TTC549 (cell line): ENCODE measurements at regions not wholly inside any gene's neighbourhood (a gene's known extent, or its start where the extent isn't known, plus 50 kb on each side); places are given as distances from the start of the nearest gene placed in this dataset.
"Not testable (repeated sequence)": the region's sequence is repeated elsewhere in the genome, so short reads cannot be mapped to it uniquely, and the experiment has no call there.

Experiments
- FAIRE-seq: peaks from 2 replicates; lab custom pipeline; 2012; peaks lifted over from hg19 to GRCh38; lab: Jason Lieb, UNC

- FAIRE-seq, result no peak
These were observed 123.4 kb upstream of the PDE1A start for GRCh38 chr2:182550234-182550633.

- not testable (repeated sequence) for FAIRE-seq
These were observed 125.4 kb upstream of the PDE1A start for GRCh38 chr2:182552232-182552631.

- FAIRE-seq, result not testable (repeated sequence)
These were observed 125.9 kb upstream of the PDE1A start for GRCh38 chr2:182552785-182553184.

- FAIRE-seq, result no peak
These were observed 126.6 kb upstream of the PDE1A start for GRCh38 chr2:182553483-182553882.

GRCh38 chr2:182554950-182555349, 128.1 kb upstream of the PDE1A start:
- no peak for FAIRE-seq

GRCh38 chr2:182558564-182558963, 131.7 kb upstream of the PDE1A start:
- no peak for FAIRE-seq

GRCh38 chr2:182559623-182560022, 132.8 kb upstream of the PDE1A start:
- no peak for FAIRE-seq

- no peak for FAIRE-seq
These were observed 139.2 kb upstream of the PDE1A start for GRCh38 chr2:182565911-182566567.

GRCh38 chr2:182573553-182573952, 142.5 kb upstream of the DNAJC10 start:
- peak; percentile 84 for FAIRE-seq

GRCh38 chr2:182577816-182578215, 138.2 kb upstream of the DNAJC10 start:
- FAIRE-seq, result no peak

GRCh38 chr2:182581196-182581935, 134.7 kb upstream of the DNAJC10 start:
- FAIRE-seq, result no peak

- FAIRE-seq, result no peak
These were observed 131.6 kb upstream of the DNAJC10 start for GRCh38 chr2:182584462-182584861.

- no peak for FAIRE-seq
These were observed 131.1 kb upstream of the DNAJC10 start for GRCh38 chr2:182585001-182585400.

- no peak for FAIRE-seq
These were observed 130.6 kb upstream of the DNAJC10 start for GRCh38 chr2:182585430-182585829.

GRCh38 chr2:182586426-182586825, 129.6 kb upstream of the DNAJC10 start:
- FAIRE-seq, result no peak

- no peak for FAIRE-seq
These were observed 128.2 kb upstream of the DNAJC10 start for GRCh38 chr2:182587831-182588230.

- no peak for FAIRE-seq
These were observed 126.9 kb upstream of the DNAJC10 start for GRCh38 chr2:182589121-182589520.

- FAIRE-seq, result no peak
These were observed 124.3 kb upstream of the DNAJC10 start for GRCh38 chr2:182591774-182592173.

GRCh38 chr2:182592691-182593393, 123.2 kb upstream of the DNAJC10 start:
- FAIRE-seq, result no peak

GRCh38 chr2:182593394-182593975, 122.6 kb upstream of the DNAJC10 start:
- no peak for FAIRE-seq

- no peak for FAIRE-seq
These were observed 121.8 kb upstream of the DNAJC10 start for GRCh38 chr2:182594286-182594685.

GRCh38 chr2:182595650-182596049, 120.4 kb upstream of the DNAJC10 start:
- no peak for FAIRE-seq
